IMR-90 (cell line): ENCODE measurements at regions not wholly inside any gene's neighbourhood (a gene's known extent, or its start where the extent isn't known, plus 50 kb on each side); places are given as distances from the start of the nearest gene placed in this dataset.

Experiments
- ATAC-seq: fragments of 200-7000 bp; cut with Tn5 transposase; 2 replicates; pipeline ENCODE4 v1.9.1; 2020; ENCODE audit warnings: low read depth, mild to moderate bottlenecking, moderate library complexity
- BruUV-seq: library from RNA; stranded (reverse); fragments of 400-500 nt; replicated peaks from 2 replicates; lab custom pipeline; 2021; lab: Mats Ljungman, UMichigan
- CTCF ChIA-PET: fragments of 300-600 bp; formaldehyde crosslinking; extraction: SDS; loops from one replicate; lab custom pipeline; 2021; ENCODE audit warnings: antibody characterized with exemption; lab: Yijun Ruan, JAX
- POLR2A ChIA-PET: fragments of 300-600 bp; sonication (Branson Sonifier 250); formaldehyde crosslinking; loops from one replicate; lab custom pipeline; 2022; ENCODE audit warnings: antibody characterized with exemption; ENCODE audit not compliant: unreplicated experiment; lab: Charles Lee
- DNase-seq: peaks from one replicate; pipeline ENCODE4 v3.0.0; 2013
- H2AFZ ChIP-seq: replicated peaks from 2 replicates; pipeline ENCODE3; 2013; ENCODE audit warnings: low read length, mild to moderate bottlenecking; ENCODE audit not compliant: poor library complexity
- H2AK5ac ChIP-seq: 2 replicates; pipeline ENCODE4 v1.6.1; 2013; ENCODE audit warnings: low read depth, low read length, inconsistent platforms
- H2AK9ac ChIP-seq: replicated peaks from 2 replicates; pipeline ENCODE3; 2013; ENCODE audit warnings: mild to moderate bottlenecking, low read depth, low read length, moderate library complexity; ENCODE audit not compliant: poor library complexity
- H2BK120ac ChIP-seq: 2 replicates; pipeline ENCODE4 v1.6.1; 2013; ENCODE audit warnings: low read depth, low read length, inconsistent platforms
- H2BK15ac ChIP-seq: 3 replicates; pipeline ENCODE4 v1.6.1; 2013; ENCODE audit warnings: low read depth, low read length, inconsistent platforms
- H2BK20ac ChIP-seq: 2 replicates; pipeline ENCODE4 v1.6.1; 2013; ENCODE audit warnings: low read depth, mild to moderate bottlenecking, inconsistent platforms, low read length, moderate library complexity
- H2BK5ac ChIP-seq: 2 replicates; pipeline ENCODE4 v1.6.1; 2013; ENCODE audit warnings: mild to moderate bottlenecking, low read depth, low read length, inconsistent platforms; ENCODE audit not compliant: poor library complexity, severe bottlenecking
- H3K14ac ChIP-seq: replicated peaks from 2 replicates; pipeline ENCODE4 v1.6.1; 2013; ENCODE audit warnings: low read depth, low read length, inconsistent platforms
- H3K18ac ChIP-seq: 2 replicates; pipeline ENCODE4 v1.6.1; 2013; ENCODE audit warnings: low read depth, low read length, control low read depth
- H3K23ac ChIP-seq: 2 replicates; pipeline ENCODE4 v1.6.1; 2013; ENCODE audit warnings: low read depth, low read length, inconsistent platforms
- H3K27ac ChIP-seq: 2 replicates; pipeline ENCODE4 v1.5.1; 2013; ENCODE audit warnings: mild to moderate bottlenecking, control low read depth, low read length; ENCODE audit not compliant: insufficient read depth
- H3K27me3 ChIP-seq: 2 replicates; pipeline ENCODE4 v1.6.1; 2013; ENCODE audit warnings: low read length; ENCODE audit not compliant: control insufficient read depth, insufficient read depth
- H3K36me3 ChIP-seq: 2 replicates; pipeline ENCODE4 v1.6.1; 2013; ENCODE audit warnings: low read length, mixed read lengths; ENCODE audit not compliant: control insufficient read depth, insufficient read depth
- H3K4ac ChIP-seq: 2 replicates; pipeline ENCODE4 v1.6.1; 2013; ENCODE audit warnings: low read depth, low read length, inconsistent platforms
- H3K4me1 ChIP-seq: 2 replicates; pipeline ENCODE4 v1.6.1; 2013; ENCODE audit warnings: low read length, mixed read lengths; ENCODE audit not compliant: control insufficient read depth, insufficient read depth
- H3K4me2 ChIP-seq: 2 replicates; pipeline ENCODE4 v1.6.1; 2013; ENCODE audit warnings: low read depth, mild to moderate bottlenecking, control low read depth, low read length, moderate library complexity
- H3K4me3 ChIP-seq: 2 replicates; pipeline ENCODE4 v1.5.1; 2013; ENCODE audit warnings: low read depth, mild to moderate bottlenecking, control low read depth, low read length, moderate library complexity; ENCODE audit not compliant: insufficient read depth
- H3K56ac ChIP-seq: 2 replicates; pipeline ENCODE4 v1.6.1; 2013; ENCODE audit warnings: low read length, inconsistent platforms; ENCODE audit not compliant: insufficient read depth; ENCODE audit errors: extremely low read depth
- H3K79me1 ChIP-seq, 2 experiments: 2 replicates each; pipeline ENCODE4 v1.6.1; 2013; ENCODE audit warnings: low read length in 2 of 2, inconsistent platforms in 1 of 2, low read depth in 1 of 2
- H3K9ac ChIP-seq: 2 replicates; pipeline ENCODE4 v1.6.1; 2013; ENCODE audit warnings: low read depth, low read length, control low read depth
- H3K9me1 ChIP-seq: 2 replicates; pipeline ENCODE4 v1.6.1; 2013; ENCODE audit warnings: low read length, inconsistent platforms; ENCODE audit not compliant: insufficient read depth
- H3K9me3 ChIP-seq: 2 replicates; pipeline ENCODE4 v1.6.1; 2013; ENCODE audit warnings: low read length; ENCODE audit not compliant: control insufficient read depth, insufficient read depth
- H4K20me1 ChIP-seq: 2 replicates; pipeline ENCODE4 v1.6.1; 2013; ENCODE audit warnings: low read length, inconsistent platforms; ENCODE audit not compliant: insufficient read depth
- H4K5ac ChIP-seq: 2 replicates; pipeline ENCODE4 v1.6.1; 2013; ENCODE audit warnings: mild to moderate bottlenecking, low read depth, low read length, control low read depth
- H4K8ac ChIP-seq, 2 experiments: 2 replicates each; pipeline ENCODE4 v1.6.1; 2013; ENCODE audit warnings: low read depth in 2 of 2, low read length in 2 of 2, control low read depth in 1 of 2, inconsistent platforms in 1 of 2
- H4K91ac ChIP-seq: 2 replicates; pipeline ENCODE4 v1.6.1; 2013; ENCODE audit warnings: low read depth, low read length, inconsistent platforms; ENCODE audit not compliant: insufficient read depth
- BHLHE40 ChIP-seq: fragments of 150-350 bp; IDR thresholded peaks from 2 replicates; pipeline ENCODE4 v1.6.1; 2016; ENCODE audit warnings: mild to moderate bottlenecking, low read depth, low read length
- CEBPB ChIP-seq: IDR thresholded peaks from 2 replicates; pipeline ENCODE4 v1.6.1; 2012; ENCODE audit warnings: low read depth, low read length, improper control_type of control experiment
- CHD1 ChIP-seq: IDR thresholded peaks from 2 replicates; pipeline ENCODE4 v1.6.1; 2012; ENCODE audit warnings: low read depth, low read length, improper control_type of control experiment
- CTCF ChIP-seq: conservative IDR thresholded peaks from 2 replicates; pipeline ENCODE4 v1.5.1; 2012; ENCODE audit warnings: mild to moderate bottlenecking, low read depth, low read length, improper control_type of control experiment
- FOS ChIP-seq: fragments of 150-350 bp; IDR thresholded peaks from 2 replicates; pipeline ENCODE4 v1.6.1; 2016; ENCODE audit warnings: low read depth, low read length
- MAFK ChIP-seq: IDR thresholded peaks from 2 replicates; pipeline ENCODE4 v1.6.1; 2012; ENCODE audit warnings: low read depth, low read length, improper control_type of control experiment
- MAZ ChIP-seq: IDR thresholded peaks from 2 replicates; pipeline ENCODE4 v1.6.1; 2012; ENCODE audit warnings: low read depth, mild to moderate bottlenecking, low read length, improper control_type of control experiment, moderate library complexity, borderline replicate concordance
- MXI1 ChIP-seq: IDR thresholded peaks from 2 replicates; pipeline ENCODE4 v1.6.1; 2012; ENCODE audit warnings: low read depth, mild to moderate bottlenecking, low read length, moderate library complexity, borderline replicate concordance
- POLR2A ChIP-seq: IDR thresholded peaks from 2 replicates; pipeline ENCODE4 v1.6.1; 2012; ENCODE audit warnings: mild to moderate bottlenecking, low read depth, low read length
- RAD21 ChIP-seq: IDR thresholded peaks from 2 replicates; pipeline ENCODE4 v1.6.1; 2012; ENCODE audit warnings: low read length, improper control_type of control experiment
- RCOR1 ChIP-seq: IDR thresholded peaks from 2 replicates; pipeline ENCODE4 v1.6.1; 2012; ENCODE audit warnings: mild to moderate bottlenecking, low read length, improper control_type of control experiment; ENCODE audit not compliant: insufficient replicate concordance
- SMC3 ChIP-seq: fragments of 150-350 bp; IDR thresholded peaks from 2 replicates; pipeline ENCODE4 v1.6.1; 2016; ENCODE audit warnings: low read depth, mild to moderate bottlenecking, antibody characterized with exemption, low read length, moderate library complexity
- USF2 ChIP-seq: fragments of 150-350 bp; IDR thresholded peaks from 2 replicates; pipeline ENCODE4 v1.6.1; 2017; ENCODE audit warnings: mild to moderate bottlenecking, antibody characterized with exemption, low read length, low read depth
- WGBS, 2 experiments: methylation state at CpG; one replicate each; pipeline versions ENCODE4 v1.1.5 to v1.1.7; 2013; ENCODE audit warnings: missing lambda C conversion rate in 2 of 2; ENCODE audit not compliant: insufficient read length in 1 of 2; ENCODE audit errors: extremely low coverage in 2 of 2; 5-methylcytosine and 5-hydroxymethylcytosine counted together
- dilution Hi-C: fragments of 300-500 bp; cut with HindIII; formaldehyde crosslinking; loops from one replicate; pipeline ENCODE4 v1.14.3; 2018; ENCODE audit warnings: low sequenced_read_pairs; ENCODE audit not compliant: unreplicated experiment
- in situ Hi-C: fragments of 300-500 bp; cut with MboI; formaldehyde crosslinking; loops from 3 replicates; pipeline ENCODE4 v1.14.3; 2019; ENCODE audit warnings: low sequenced_read_pairs, inconsistent platforms, mixed read lengths
- intact Hi-C: fragments of 100-400 bp; cut with micrococcal nuclease; formaldehyde crosslinking; loops from 2 replicates; pipeline ENCODE4 v1.10.0; 2022
- TF ChIP-seq, protein P1 (sequence below): fragments of 150-350 bp; IDR thresholded peaks from 2 replicates; pipeline ENCODE4 v1.6.1; 2016; ENCODE audit warnings: low read depth, mild to moderate bottlenecking, low read length, moderate library complexity, borderline replicate concordance

- dilution Hi-C loops (no loop called here), intact Hi-C loops (no loop called here)
- H3K79me1 ChIP-seq = no peaks in the 10 kb centered on the region
Observed at GRCh38 chr2:144213797-144214196, 306.1 kb downstream of the ZEB2 start.

More at GRCh38 chr2:144213797-144214196, 306.1 kb downstream of the ZEB2 start:
- in situ Hi-C loops = no loop called here
- CTCF ChIA-PET = no interaction called here
- Histone ChIP-seq H3K4me3 (no peak overlapping the region), H4K5ac (no peak overlapping the region), H2AFZ (no peak overlapping the region), H2AK9ac (no peak overlapping the region), H2BK5ac (no peak overlapping the region), H2BK15ac (no peak overlapping the region), H3K4me2 (no peak overlapping the region), H3K9me1 (0 out of 2 replicates have a peak, but pooled peaks cover 2% of the 10 kb centered on the region), H3K9ac (no peak overlapping the region), H4K91ac (no peak overlapping the region), H3K9me3 (no peaks in the 10 kb centered on the region), H3K36me3 (no peaks in the 10 kb centered on the region), H2AK5ac (no peak overlapping the region), H3K4ac (no peak overlapping the region), H4K20me1 (no peaks in the 10 kb centered on the region), H3K4me1 (no peaks in the 10 kb centered on the region), H3K14ac (no peak overlapping the region), H3K27ac (no peak overlapping the region), H2BK20ac (no peak overlapping the region), H3K23ac (no peak overlapping the region), H2BK120ac (no peak overlapping the region), H4K8ac (no peak overlapping the region), H3K56ac (no peak overlapping the region), H3K18ac (no peak overlapping the region), H3K27me3 (no peaks in the 10 kb centered on the region)
- TF ChIP-seq SMC3 (no peak), MXI1 (no peak), CTCF (no peak), FOS (no peak), RAD21 (no peak), BHLHE40 (no peak), MAZ (no peak), CHD1 (no peak), POLR2A (no peak), MAFK (no peak), USF2 (no peak), CEBPB (no peak), RCOR1 (no peak)
- TF ChIP-seq, protein P1, sequence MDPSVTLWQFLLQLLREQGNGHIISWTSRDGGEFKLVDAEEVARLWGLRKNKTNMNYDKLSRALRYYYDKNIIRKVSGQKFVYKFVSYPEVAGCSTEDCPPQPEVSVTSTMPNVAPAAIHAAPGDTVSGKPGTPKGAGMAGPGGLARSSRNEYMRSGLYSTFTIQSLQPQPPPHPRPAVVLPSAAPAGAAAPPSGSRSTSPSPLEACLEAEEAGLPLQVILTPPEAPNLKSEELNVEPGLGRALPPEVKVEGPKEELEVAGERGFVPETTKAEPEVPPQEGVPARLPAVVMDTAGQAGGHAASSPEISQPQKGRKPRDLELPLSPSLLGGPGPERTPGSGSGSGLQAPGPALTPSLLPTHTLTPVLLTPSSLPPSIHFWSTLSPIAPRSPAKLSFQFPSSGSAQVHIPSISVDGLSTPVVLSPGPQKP = no peak
- ATAC-seq (no peak), DNase-seq (no peak)
- POLR2A ChIA-PET = no interaction called here
- WGBS, 2 experiments = no CpG with 5 or more reads among the region's 2 CpGs
- no TSS peak for BruUV-seq
